ENCODE measurements at regions not wholly inside any gene's neighbourhood (a gene's known extent, or its start where the extent isn't known, plus 50 kb on each side); places are given as distances from the start of the nearest gene placed in this dataset.

DNA sequence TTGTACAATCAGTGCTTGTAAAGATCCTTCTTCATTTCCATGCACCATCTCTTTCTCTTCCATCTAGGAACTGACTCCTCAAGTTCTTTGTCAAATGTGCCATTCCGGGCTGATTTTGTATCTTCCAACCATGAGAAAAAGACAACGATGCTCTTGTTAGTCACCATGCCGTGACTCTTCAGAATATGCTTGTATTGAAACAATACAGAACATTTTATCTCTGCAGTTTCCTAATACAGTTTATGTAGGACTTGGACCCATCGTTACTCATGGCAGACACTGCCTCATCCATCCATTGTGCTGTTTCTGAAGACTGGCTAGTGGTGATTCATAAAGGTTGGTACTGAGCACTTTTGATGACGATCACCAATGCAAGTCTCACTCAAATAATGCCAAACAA is 283.2 kb downstream of the KCNS3 start:
- no peak for ATAC-seq
- TF ChIP-seq HDAC6 (IDR thresholded peaks at IDR 0.05; ENCODE audit: unreplicated experiment): no peak
- no peak for TF ChIP-seq RBBP5 (conservative IDR thresholded peaks at IDR 0.05)
- TF ChIP-seq BCL11A (IDR thresholded peaks at IDR 0.05; ENCODE audit: low read depth, low read length): no peak
- no peak for TF ChIP-seq MTA2 (IDR thresholded peaks at IDR 0.05; ENCODE audit: low read depth)
- TF ChIP-seq SUPT20H (IDR thresholded peaks at IDR 0.05; ENCODE audit: borderline replicate concordance, control insufficient read depth, low read depth, low read length): no peak
- TF ChIP-seq SIN3A (IDR thresholded peaks at IDR 0.05; ENCODE audit: low read depth, low read length): no peak
- no peak for TF ChIP-seq SIX5 (IDR thresholded peaks at IDR 0.05; ENCODE audit: low read depth, low read length, severe bottlenecking)
- TF ChIP-seq CBX5 (IDR thresholded peaks at IDR 0.05; ENCODE audit: low read depth): no peak
- TF ChIP-seq, protein P1, sequence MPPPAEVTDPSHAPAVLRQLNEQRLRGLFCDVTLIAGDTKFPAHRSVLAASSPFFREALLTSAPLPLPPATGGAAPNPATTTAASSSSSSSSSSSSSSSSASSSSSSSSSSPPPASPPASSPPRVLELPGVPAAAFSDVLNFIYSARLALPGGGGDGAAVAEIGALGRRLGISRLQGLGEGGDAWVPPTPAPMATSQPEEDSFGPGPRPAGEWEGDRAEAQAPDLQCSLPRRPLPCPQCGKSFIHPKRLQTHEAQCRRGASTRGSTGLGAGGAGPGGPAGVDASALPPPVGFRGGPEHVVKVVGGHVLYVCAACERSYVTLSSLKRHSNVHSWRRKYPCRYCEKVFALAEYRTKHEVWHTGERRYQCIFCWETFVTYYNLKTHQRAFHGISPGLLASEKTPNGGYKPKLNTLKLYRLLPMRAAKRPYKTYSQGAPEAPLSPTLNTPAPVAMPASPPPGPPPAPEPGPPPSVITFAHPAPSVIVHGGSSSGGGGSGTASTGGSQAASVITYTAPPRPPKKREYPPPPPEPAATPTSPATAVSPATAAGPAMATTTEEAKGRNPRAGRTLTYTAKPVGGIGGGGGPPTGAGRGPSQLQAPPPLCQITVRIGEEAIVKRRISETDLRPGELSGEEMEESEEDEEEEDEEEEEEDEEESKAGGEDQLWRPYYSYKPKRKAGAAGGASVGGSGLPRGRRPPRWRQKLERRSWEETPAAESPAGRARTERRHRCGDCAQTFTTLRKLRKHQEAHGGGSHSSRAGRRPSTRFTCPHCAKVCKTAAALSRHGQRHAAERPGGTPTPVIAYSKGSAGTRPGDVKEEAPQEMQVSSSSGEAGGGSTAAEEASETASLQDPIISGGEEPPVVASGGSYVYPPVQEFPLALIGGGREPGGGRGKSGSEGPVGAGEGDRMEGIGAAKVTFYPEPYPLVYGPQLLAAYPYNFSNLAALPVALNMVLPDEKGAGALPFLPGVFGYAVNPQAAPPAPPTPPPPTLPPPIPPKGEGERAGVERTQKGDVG (CRISPR knock-in tag; IDR thresholded peaks at IDR 0.05): no peak
- Histone ChIP-seq H3K9ac (ENCODE audit: control insufficient read depth, insufficient read depth, low read length) (no peak overlapping the region), H3K4me2 (ENCODE audit: control insufficient read depth, insufficient read depth) (no peak overlapping the region), H3K4me3 (no peak overlapping the region), H2AFZ (ENCODE audit: control insufficient read depth, low read depth, low read length) (no peak overlapping the region), H4K20me1 (ENCODE audit: control insufficient read depth, insufficient read depth) (no peaks in the 10 kb centered on the region), H3K9me3 (replicated peaks; ENCODE audit: control insufficient read depth, insufficient read depth, low read length) (no peaks in the 10 kb centered on the region), H3K4me1 (ENCODE audit: control insufficient read depth, insufficient read depth, low read length) (no peaks in the 10 kb centered on the region), H3K27me3 (replicated peaks in 1 of 2; ENCODE audit: control insufficient read depth in 2 of 2, insufficient read depth in 2 of 2, low read length in 1 of 2) (no peaks in the 10 kb centered on the region; a peak in 1 of 4 replicates), H3K27ac (ENCODE audit: control insufficient read depth, insufficient read depth) (no peak overlapping the region), H3K79me2 (ENCODE audit: control insufficient read depth, insufficient read depth, low read length) (no peaks in the 10 kb centered on the region), H3K36me3 (ENCODE audit: control insufficient read depth in 2 of 2, insufficient read depth in 2 of 2, low read length in 1 of 2) (no peaks in the 10 kb centered on the region)
- FAIRE-seq: no peak
- WGBS (ENCODE audit: insufficient coverage, insufficient replicate concordance, low lambda C conversion rate, missing lambda C conversion rate): 25% methylated on average over 5 of the region's 5 CpGs
- ChIA-PET CTCF (no interaction called here), RAD21 (ENCODE audit: unreplicated experiment) (no interaction called here), SMC1A (ENCODE audit: uncharacterized antibody, unreplicated experiment) (no interaction called here), POLR2A (no interaction called here)
- no peak for DNase-seq (ENCODE audit: low read depth, low spot score)
- no TSS peak for BruUV-seq (replicated peaks)
- in situ Hi-C loops (cut with MboI) (no loop called here), intact Hi-C loops (cut with micrococcal nuclease; ENCODE audit: unreplicated experiment) (no loop called here)
